ENCODE measurements at regions not wholly inside any gene's neighbourhood (a gene's known extent, or its start where the extent isn't known, plus 50 kb on each side); places are given as distances from the start of the nearest gene placed in this dataset.
A peak's percentile ranks its signal among the peaks of the same experiment; 100 is the strongest.

- DNase-seq (ENCODE audit: low spot score in 2 of 2), result no peak
- Histone ChIP-seq H3K36me3 (no peaks in the 10 kb centered on the region), H3K27ac (peak overlapping the region in 1 of 2 donors; percentile 58), H3K27me3 (no peaks in the 10 kb centered on the region), H3K4me1 (no peaks in the 10 kb centered on the region), H3K4me3 (no peak overlapping the region), H3K9me3 (no peaks in the 10 kb centered on the region)
- TF ChIP-seq POLR2A (IDR thresholded peaks at IDR 0.05) (no peak), CTCF (IDR thresholded peaks at IDR 0.05) (no peak)
- intact Hi-C loops (cut with DNase I; ENCODE audit: low total_unique reads), result no loop called here
Observed at GRCh38 chr3:73729969-73730440, 105.3 kb upstream of the PDZRN3 start.

GRCh38 chr3:73727854-73728253 is 103.1 kb upstream of the PDZRN3 start:
- no peak for DNase-seq (ENCODE audit: low spot score in 2 of 2)
- H3K4me1 ChIP-seq, result no peaks in the 10 kb centered on the region
- intact Hi-C loops (cut with DNase I; ENCODE audit: low total_unique reads), result no loop called here
- H3K36me3 ChIP-seq, result no peaks in the 10 kb centered on the region
- TF ChIP-seq CTCF (IDR thresholded peaks at IDR 0.05) (no peak), POLR2AphosphoS5 (IDR thresholded peaks at IDR 0.05) (no peak), POLR2A (IDR thresholded peaks at IDR 0.05) (no peak)
- peak overlapping the region; percentile 53 to 88 for H3K27ac ChIP-seq
- H3K4me3 ChIP-seq, result no peak overlapping the region
- H3K27me3 ChIP-seq, result no peaks in the 10 kb centered on the region
- H3K9me3 ChIP-seq, result no peaks in the 10 kb centered on the region

GRCh38 chr3:73727117-73727821 is 102.5 kb upstream of the PDZRN3 start:
- DNase-seq (ENCODE audit: low spot score in 2 of 2), result no peak
- intact Hi-C loops (cut with DNase I; ENCODE audit: low total_unique reads), result no loop called here
- H3K27ac ChIP-seq, result peak overlapping the region; percentile 53 to 88
- no peaks in the 10 kb centered on the region for H3K9me3 ChIP-seq
- no peaks in the 10 kb centered on the region for H3K36me3 ChIP-seq
- H3K27me3 ChIP-seq, result no peaks in the 10 kb centered on the region
- no peak overlapping the region for H3K4me3 ChIP-seq
- no peak for TF ChIP-seq CTCF (IDR thresholded peaks at IDR 0.05)
- peak in 2 of 3 donors; percentile 71 to 77 for TF ChIP-seq POLR2AphosphoS5 (IDR thresholded peaks at IDR 0.05)
- no peak for TF ChIP-seq POLR2A (IDR thresholded peaks at IDR 0.05)
- H3K4me1 ChIP-seq, result no peaks in the 10 kb centered on the region

GRCh38 chr3:73723596-73723995 is 98.9 kb upstream of the PDZRN3 start:
- Histone ChIP-seq H3K9me3 (no peaks in the 10 kb centered on the region), H3K27me3 (no peaks in the 10 kb centered on the region), H3K36me3 (no peaks in the 10 kb centered on the region), H3K27ac (no peak overlapping the region), H3K4me3 (no peak overlapping the region), H3K4me1 (peaks cover 5 to 11% of the 10 kb centered on the region in 2 donors)
- DNase-seq (ENCODE audit: low spot score in 2 of 2), result no peak
- intact Hi-C loops (cut with DNase I; ENCODE audit: low total_unique reads), result no loop called here
- no peak for TF ChIP-seq POLR2A (IDR thresholded peaks at IDR 0.05)
- no peak for TF ChIP-seq POLR2AphosphoS5 (IDR thresholded peaks at IDR 0.05)
- no peak for TF ChIP-seq CTCF (IDR thresholded peaks at IDR 0.05)

GRCh38 chr3:73719861-73720260 is 95.1 kb upstream of the PDZRN3 start:
- intact Hi-C loops (cut with DNase I; ENCODE audit: low total_unique reads), result no loop called here
- Histone ChIP-seq H3K4me3 (peak overlapping the region in 2 of 3 donors; percentile 17 to 39), H3K4me1 (peaks cover 8 to 11% of the 10 kb centered on the region in 2 donors), H3K36me3 (no peaks in the 10 kb centered on the region), H3K27me3 (no peaks in the 10 kb centered on the region), H3K27ac (peak overlapping the region; percentile 69 to 91), H3K9me3 (no peaks in the 10 kb centered on the region)
- DNase-seq (ENCODE audit: low spot score in 2 of 2), result no peak
- TF ChIP-seq CTCF (IDR thresholded peaks at IDR 0.05), result no peak
- TF ChIP-seq POLR2A (IDR thresholded peaks at IDR 0.05), result no peak

Measured in breast epithelium (tissue), 4 donors.